ENCODE measurements at regions not wholly inside any gene's neighbourhood (a gene's known extent, or its start where the extent isn't known, plus 50 kb on each side); places are given as distances from the start of the nearest gene placed in this dataset.

DNA sequence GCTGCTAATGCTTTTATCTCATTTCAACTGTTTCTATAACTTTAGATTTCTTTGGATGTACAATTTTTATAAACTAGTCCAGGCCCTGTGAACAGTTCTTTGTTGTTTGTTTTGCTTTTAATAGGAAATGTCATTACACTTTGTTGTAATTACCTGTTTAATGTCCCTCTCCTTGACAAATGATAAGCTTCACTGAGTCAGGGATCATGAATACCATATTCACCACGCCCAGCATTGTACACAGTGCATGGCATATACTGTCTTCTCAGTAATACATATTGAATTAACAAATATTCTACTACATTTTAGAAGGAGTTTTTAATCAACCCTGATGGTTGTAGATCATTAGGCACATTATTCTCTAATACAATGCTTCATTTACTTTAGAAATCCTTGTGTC lies 1105.0 kb downstream of the MAT2B start:
- TF ChIP-seq, protein P1, sequence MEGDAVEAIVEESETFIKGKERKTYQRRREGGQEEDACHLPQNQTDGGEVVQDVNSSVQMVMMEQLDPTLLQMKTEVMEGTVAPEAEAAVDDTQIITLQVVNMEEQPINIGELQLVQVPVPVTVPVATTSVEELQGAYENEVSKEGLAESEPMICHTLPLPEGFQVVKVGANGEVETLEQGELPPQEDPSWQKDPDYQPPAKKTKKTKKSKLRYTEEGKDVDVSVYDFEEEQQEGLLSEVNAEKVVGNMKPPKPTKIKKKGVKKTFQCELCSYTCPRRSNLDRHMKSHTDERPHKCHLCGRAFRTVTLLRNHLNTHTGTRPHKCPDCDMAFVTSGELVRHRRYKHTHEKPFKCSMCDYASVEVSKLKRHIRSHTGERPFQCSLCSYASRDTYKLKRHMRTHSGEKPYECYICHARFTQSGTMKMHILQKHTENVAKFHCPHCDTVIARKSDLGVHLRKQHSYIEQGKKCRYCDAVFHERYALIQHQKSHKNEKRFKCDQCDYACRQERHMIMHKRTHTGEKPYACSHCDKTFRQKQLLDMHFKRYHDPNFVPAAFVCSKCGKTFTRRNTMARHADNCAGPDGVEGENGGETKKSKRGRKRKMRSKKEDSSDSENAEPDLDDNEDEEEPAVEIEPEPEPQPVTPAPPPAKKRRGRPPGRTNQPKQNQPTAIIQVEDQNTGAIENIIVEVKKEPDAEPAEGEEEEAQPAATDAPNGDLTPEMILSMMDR (IDR thresholded peaks at IDR 0.05) = no peak
- no peak for TF ChIP-seq ZFX (IDR thresholded peaks at IDR 0.05; ENCODE audit: borderline replicate concordance)
